ENCODE measurements at regions not wholly inside any gene's neighbourhood (a gene's known extent, or its start where the extent isn't known, plus 50 kb on each side); places are given as distances from the start of the nearest gene placed in this dataset.

- TF ChIP-seq ZNF354B (CRISPR knock-in tag; IDR thresholded peaks at IDR 0.05) (no peak), GTF2F1 (IDR thresholded peaks at IDR 0.05; ENCODE audit: low read depth, low read length) (no peak), TEAD1 (CRISPR knock-in tag; IDR thresholded peaks at IDR 0.05) (no peak)
These were observed 2396.8 kb upstream of the C9orf72 start (continued) for GRCh38 chr9:29969856-29970647.

DNA sequence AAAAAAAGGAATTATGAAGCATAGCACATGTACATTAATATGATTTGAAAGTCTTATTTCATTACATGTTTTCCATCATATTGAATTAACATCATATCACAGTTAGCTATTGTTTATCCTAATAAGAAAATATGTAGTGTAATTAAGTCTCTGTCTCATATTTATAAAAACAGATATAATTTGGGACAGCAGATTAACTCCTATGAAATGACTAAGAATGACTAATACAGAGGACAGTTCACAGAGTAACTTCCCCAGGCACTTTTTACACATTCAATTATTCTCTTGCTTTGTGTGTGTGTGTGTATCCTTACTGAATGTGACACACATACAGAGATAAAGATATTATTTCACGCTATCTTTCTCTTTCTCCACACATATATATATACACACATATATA lies 2400.9 kb upstream of the C9orf72 start:
- Histone ChIP-seq H3K27ac (ENCODE audit: extremely low read depth, low read depth, low read length) (no peak overlapping the region), H2AFZ (ENCODE audit: low read depth, low read length) (no peak overlapping the region), H3K9me3 (replicated peaks; ENCODE audit: control insufficient read depth, insufficient read depth, low read depth, low read length) (no peaks in the 10 kb centered on the region), H3K4me2 (ENCODE audit: insufficient read depth, low read length) (no peak overlapping the region), H3K79me2 (ENCODE audit: control insufficient read depth, insufficient read depth, low read length) (no peaks in the 10 kb centered on the region), H3K36me3 (ENCODE audit: control insufficient read depth, insufficient read depth, low read length) (no peaks in the 10 kb centered on the region), H3K4me3 (no peak overlapping the region), H4K20me1 (replicated peaks; ENCODE audit: control insufficient read depth, insufficient read depth, low read length) (no peaks in the 10 kb centered on the region), H3K9me1 (ENCODE audit: control insufficient read depth, insufficient read depth, low read length) (no peaks in the 10 kb centered on the region), H3K27me3 (ENCODE audit: control insufficient read depth in 2 of 2, insufficient read depth in 2 of 2, low read length in 2 of 2) (no peaks in the 10 kb centered on the region), H3K4me1 (replicated peaks in 1 of 2; ENCODE audit: control insufficient read depth in 2 of 2, insufficient read depth in 2 of 2, low read length in 2 of 2) (no peaks in the 10 kb centered on the region), H3K9ac (ENCODE audit: insufficient read depth in 1 of 2, low read depth in 2 of 2, low read length in 2 of 2) (no peak overlapping the region)
- no CpG with 5 or more reads among the region's 1 CpG for WGBS (ENCODE audit: insufficient coverage, low coverage, missing lambda C conversion rate)
- CTCF ChIA-PET (ENCODE audit: low intra/inter-chr PET ratio), result no interaction called here
- DNase-seq (ENCODE audit: extremely low read depth in 1 of 4, low spot score in 3 of 4) (no peak), FAIRE-seq (no peak), ATAC-seq (no peak)
- no TSS peak for BruUV-seq (replicated peaks)
- in situ Hi-C loops (cut with MboI), result no loop called here
- POLR2A ChIA-PET, result no interaction called here
- TF ChIP-seq CCNT2 (IDR thresholded peaks at IDR 0.05; ENCODE audit: borderline replicate concordance, extremely low read depth, insufficient read length, low read depth, low read length) (no peak), TAF7 (tag; IDR thresholded peaks at IDR 0.05) (no peak), STAT5B (CRISPR knock-in tag; IDR thresholded peaks at IDR 0.05) (no peak), JUNB (CRISPR knock-in tag; conservative IDR thresholded peaks at IDR 0.05) (no peak), KLF1 (tag; IDR thresholded peaks at IDR 0.05) (no peak), PBX2 (CRISPR knock-in tag; IDR thresholded peaks at IDR 0.05; ENCODE audit: low read depth) (no peak), PBX2 (tag; conservative IDR thresholded peaks at IDR 0.05; ENCODE audit: low read depth) (no peak), DMBX1 (CRISPR knock-in tag; IDR thresholded peaks at IDR 0.05; ENCODE audit: borderline replicate concordance) (no peak), ZZZ3 (IDR thresholded peaks at IDR 0.05) (no peak), HSF4 (CRISPR knock-in tag; IDR thresholded peaks at IDR 0.05; ENCODE audit: borderline replicate concordance) (no peak), RFX1 (IDR thresholded peaks at IDR 0.05) (no peak)
- TF ChIP-seq, protein P1, sequence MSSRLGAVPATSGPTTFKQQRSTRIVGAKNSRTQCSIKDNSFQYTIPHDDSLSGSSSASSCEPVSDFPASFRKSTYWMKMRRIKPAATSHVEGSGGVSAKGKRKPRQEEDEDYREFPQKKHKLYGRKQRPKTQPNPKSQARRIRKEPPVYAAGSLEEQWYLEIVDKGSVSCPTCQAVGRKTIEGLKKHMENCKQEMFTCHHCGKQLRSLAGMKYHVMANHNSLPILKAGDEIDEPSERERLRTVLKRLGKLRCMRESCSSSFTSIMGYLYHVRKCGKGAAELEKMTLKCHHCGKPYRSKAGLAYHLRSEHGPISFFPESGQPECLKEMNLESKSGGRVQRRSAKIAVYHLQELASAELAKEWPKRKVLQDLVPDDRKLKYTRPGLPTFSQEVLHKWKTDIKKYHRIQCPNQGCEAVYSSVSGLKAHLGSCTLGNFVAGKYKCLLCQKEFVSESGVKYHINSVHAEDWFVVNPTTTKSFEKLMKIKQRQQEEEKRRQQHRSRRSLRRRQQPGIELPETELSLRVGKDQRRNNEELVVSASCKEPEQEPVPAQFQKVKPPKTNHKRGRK (tag; IDR thresholded peaks at IDR 0.05), result no peak
- intact Hi-C loops (cut with micrococcal nuclease), result no loop called here

All from K562 (cell line).